ENCODE measurements at regions not wholly inside any gene's neighbourhood (a gene's known extent, or its start where the extent isn't known, plus 50 kb on each side); places are given as distances from the start of the nearest gene placed in this dataset.
"Not testable (repeated sequence)": the region's sequence is repeated elsewhere in the genome, so short reads cannot be mapped to it uniquely, and the experiment has no call there.

DNA sequence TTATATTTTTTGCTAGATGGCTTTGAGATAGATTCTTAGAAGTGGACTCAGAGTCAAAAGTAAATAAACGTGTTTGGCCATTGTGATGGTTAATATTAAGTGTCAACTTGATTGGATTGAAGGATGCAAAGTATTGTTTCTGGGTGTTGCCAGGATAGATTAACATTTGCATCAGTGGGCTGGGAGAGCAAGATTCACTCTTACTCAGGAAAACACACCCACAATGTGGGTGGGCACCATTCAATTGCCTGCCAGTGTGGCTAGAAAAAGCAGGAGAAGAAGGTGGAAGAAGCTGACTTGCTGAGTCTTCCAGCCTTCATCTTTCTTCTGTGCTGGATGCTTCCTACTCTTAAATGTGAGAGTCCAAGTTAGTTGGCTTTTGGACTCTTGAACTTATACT, 368.4 kb upstream of the TSPY2 start:
- H3K4me1 ChIP-seq; intact Hi-C loops (cut with DNase I; ENCODE audit: low total_unique reads); DNase-seq; H3K36me3 ChIP-seq; H3K4me3 ChIP-seq; H3K9me3 ChIP-seq; H3K27ac ChIP-seq; H3K27me3 ChIP-seq: not testable (repeated sequence)

DNA sequence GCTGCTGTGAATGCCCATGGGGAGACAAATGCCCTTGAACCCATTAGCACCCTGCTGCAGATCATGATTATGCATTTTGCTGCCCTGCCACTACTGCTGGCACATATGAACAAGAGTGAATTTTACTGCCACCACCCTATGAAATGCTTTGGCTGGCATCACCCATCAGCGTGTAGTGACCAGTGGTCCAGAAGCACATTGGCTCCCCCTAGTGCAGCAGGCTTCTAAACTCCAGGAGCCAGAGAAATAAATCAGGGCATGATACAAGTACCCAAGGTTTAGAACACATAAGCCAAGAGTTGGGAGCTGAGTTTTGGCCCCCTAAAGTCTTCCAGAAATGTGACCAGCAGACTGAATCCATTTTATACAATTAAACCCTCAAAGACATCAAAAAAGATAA, 355.4 kb upstream of the TSPY2 start:
- DNase-seq; H3K27me3 ChIP-seq; H3K4me1 ChIP-seq; H3K4me3 ChIP-seq; H3K36me3 ChIP-seq; H3K27ac ChIP-seq; intact Hi-C loops (cut with DNase I; ENCODE audit: low total_unique reads); H3K9me3 ChIP-seq: not testable (repeated sequence)

DNA sequence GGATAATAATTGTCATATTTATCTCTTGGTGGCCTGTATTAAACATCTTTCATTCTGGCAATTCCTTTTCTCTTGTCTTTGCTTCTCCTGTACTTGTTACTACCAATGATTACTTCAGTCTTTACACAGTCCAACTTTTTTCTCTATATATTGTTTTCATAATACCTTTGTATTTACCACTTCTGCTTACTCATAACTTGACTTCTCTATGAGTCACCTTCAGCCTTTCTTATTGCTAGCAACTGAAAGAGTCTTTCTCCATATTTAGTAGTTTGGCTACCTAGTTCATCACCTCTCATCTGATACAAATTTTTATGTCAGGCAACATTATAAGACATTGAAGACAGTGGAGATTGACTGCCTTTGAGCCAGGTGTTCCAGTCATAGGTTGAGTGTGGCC, 349.3 kb upstream of the TSPY2 start:
- H3K9me3 ChIP-seq; H3K4me1 ChIP-seq; H3K27me3 ChIP-seq; H3K27ac ChIP-seq; H3K4me3 ChIP-seq; DNase-seq; intact Hi-C loops (cut with DNase I; ENCODE audit: low total_unique reads); H3K36me3 ChIP-seq: not testable (repeated sequence)

DNA sequence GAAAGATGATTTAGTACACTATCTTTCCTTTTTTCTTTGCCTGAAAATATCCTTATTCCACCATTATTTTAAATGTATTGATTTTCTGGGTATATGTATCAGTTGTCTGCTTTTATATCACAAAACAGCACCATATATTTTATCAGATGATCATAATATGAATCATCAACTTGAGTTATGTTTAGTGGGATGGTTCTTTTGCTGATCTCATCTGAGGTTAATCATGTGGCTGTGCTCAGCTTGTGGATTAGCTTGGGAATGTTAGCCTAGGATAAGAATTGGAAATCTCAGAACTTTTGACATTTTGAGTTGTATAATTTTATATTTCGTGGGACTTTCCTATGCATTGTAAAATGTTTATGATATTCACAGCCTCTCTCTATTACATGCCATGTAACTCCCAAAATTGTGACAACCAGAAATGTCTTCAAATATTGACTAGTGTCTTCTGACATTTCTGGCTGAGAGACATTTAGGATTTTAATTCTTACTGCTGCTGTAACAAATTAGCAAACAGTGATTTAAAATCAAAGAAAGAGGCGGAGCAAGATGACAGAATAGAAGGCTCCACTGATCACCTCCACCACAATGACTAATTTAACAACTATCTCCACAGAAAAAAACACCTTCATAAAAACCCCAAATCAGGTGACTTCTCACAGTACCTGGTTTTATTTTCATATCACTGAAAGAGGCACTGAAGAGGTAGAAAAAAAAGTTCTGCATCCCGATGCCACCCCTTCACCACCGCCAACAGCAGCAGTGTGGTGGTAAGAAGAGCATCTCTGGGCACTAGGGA, 337.1 kb upstream of the TSPY2 start:
- H3K9me3 ChIP-seq; H3K4me1 ChIP-seq; H3K27ac ChIP-seq; H3K27me3 ChIP-seq; intact Hi-C loops (cut with DNase I; ENCODE audit: low total_unique reads); H3K4me3 ChIP-seq; H3K36me3 ChIP-seq; DNase-seq: not testable (repeated sequence)

DNA sequence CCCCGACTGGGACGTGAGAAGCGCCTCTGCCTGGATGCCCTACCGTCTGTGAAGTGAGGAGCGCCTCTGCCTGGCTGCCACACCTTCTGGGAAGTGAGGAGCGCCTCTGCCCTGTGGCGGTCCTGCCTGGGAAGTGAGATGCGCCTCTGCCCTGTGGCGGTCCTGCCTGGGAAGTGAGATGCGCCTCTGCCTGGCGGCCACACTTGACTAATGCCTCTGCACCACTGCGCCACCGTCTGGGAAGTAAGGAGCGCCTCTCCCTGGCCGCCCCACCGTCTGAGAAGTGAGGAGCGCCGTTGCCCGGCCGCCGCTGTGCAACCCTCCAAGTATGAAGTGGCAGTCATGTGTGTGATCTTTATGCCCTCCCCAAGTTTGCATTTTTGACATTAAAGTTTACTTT, 307.6 kb upstream of the TSPY2 start:
- H3K36me3 ChIP-seq; H3K4me3 ChIP-seq; DNase-seq; H3K4me1 ChIP-seq; H3K27ac ChIP-seq; H3K27me3 ChIP-seq; intact Hi-C loops (cut with DNase I; ENCODE audit: low total_unique reads); H3K9me3 ChIP-seq: not testable (repeated sequence)

DNA sequence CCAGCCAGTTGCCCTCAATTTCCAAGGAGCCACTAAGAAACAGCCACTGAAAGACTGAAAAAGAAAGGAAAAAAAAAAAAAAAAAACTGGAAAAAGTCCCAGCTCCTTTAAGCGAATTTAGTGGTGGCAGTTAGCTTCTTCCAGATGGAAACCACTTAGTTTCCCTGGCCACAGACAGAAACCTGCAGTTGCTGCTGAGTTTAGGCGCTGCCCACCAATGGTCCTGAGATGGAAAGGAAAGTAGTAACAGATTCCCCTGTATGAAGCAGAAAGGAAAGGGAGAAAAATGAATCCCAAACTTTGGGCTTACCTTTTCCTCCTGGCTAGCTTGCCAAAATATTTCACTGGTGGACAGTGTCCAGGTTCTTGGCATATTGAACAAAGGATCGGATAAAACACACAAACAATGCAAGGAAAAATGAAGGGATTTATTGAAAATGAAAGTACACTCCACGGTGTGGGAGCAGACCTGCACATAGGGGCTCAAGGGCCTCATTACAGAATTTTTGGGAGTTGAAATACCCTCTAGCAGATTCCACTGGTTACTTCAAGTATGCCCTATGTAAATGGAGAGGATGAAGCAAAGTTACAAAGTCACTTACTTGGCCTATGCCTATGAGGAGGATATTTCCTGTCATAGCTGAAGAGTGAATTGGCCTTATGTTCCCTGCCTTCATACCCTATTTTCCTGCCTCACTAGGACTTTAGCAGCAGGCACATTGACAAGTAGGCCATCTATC, 299.5 kb upstream of the TSPY2 start:
- H3K36me3 ChIP-seq; H3K9me3 ChIP-seq; H3K27me3 ChIP-seq; H3K4me3 ChIP-seq; intact Hi-C loops (cut with DNase I; ENCODE audit: low total_unique reads); DNase-seq: not testable (repeated sequence)
- peaks cover 0 to 11% (median 0%) of the 10 kb centered on the region in 4 donors for H3K4me1 ChIP-seq
- H3K27ac ChIP-seq, result peak overlapping the region in 1 of 2 donors; percentile 43

DNA sequence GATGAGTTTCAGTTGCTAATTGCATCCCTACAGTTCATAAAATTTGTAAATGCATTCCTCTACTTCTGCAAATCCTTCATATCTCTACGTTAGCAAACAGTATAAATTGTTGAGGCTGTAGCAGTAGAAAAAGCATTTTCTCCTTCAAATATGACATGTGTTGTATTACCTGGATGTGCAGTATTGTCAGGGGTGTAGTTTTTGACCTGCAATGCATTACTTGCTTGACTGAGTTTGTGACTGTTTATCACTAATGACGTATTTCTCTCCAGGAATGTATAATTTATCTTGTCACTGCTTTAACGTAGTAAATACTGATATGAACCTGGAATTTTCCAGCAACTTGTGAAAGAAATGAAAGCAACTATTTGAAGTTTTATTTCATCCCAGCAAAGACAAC, 279.0 kb upstream of the TSPY2 start:
- H3K9me3 ChIP-seq; H3K27me3 ChIP-seq; H3K4me1 ChIP-seq; intact Hi-C loops (cut with DNase I; ENCODE audit: low total_unique reads); H3K36me3 ChIP-seq; DNase-seq; H3K27ac ChIP-seq; H3K4me3 ChIP-seq: not testable (repeated sequence)

DNA sequence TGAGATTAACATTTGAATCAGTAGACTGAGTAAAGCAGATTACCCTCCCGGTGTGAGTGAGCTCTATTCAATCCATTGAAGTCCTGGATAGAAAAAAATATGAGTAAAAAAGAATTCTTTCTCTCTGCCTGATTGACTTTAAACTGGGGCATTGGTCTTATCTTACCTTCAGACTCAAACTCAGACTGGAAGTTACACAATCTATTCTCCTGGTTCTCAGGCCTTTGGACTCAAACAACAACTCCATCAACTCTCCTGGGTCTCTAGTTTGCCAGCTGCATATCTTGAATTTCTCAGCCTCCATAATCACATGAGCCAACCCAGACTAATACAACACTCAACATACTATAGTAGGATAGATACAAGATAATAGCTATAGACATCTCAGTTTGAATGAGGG, 255.4 kb upstream of the TSPY2 start:
- H3K36me3 ChIP-seq; intact Hi-C loops (cut with DNase I; ENCODE audit: low total_unique reads); H3K9me3 ChIP-seq; H3K27me3 ChIP-seq; H3K4me3 ChIP-seq; H3K4me1 ChIP-seq; DNase-seq: not testable (repeated sequence)
- H3K27ac ChIP-seq, result peak overlapping the region; percentile 44 to 49

Data from tibial artery (tissue), 4 donors.